Endothelial cell of hepatic sinusoid (primary cell): ENCODE measurements at regions not wholly inside any gene's neighbourhood (a gene's known extent, or its start where the extent isn't known, plus 50 kb on each side); places are given as distances from the start of the nearest gene placed in this dataset.

Experiments used
- in situ Hi-C: cut with HindIII; loops from 2 replicates; pipeline ENCODE4 v1.10.0; 2017; ENCODE audit warnings: low sequenced_read_pairs

GRCh38 chr6:147903931-147904330 is 395.4 kb downstream of the SAMD5 start:
- in situ Hi-C loops = no loop called here

GRCh38 chr6:147904416-147904815 is 395.9 kb downstream of the SAMD5 start:
- in situ Hi-C loops = no loop called here

GRCh38 chr6:147905711-147906110 is 397.2 kb downstream of the SAMD5 start:
- in situ Hi-C loops = no loop called here

- in situ Hi-C loops = no loop called here
These were observed 397.9 kb downstream of the SAMD5 start for GRCh38 chr6:147906361-147906760.

- in situ Hi-C loops = no loop called here
These were observed 401.1 kb downstream of the SAMD5 start for GRCh38 chr6:147909640-147910039.

- in situ Hi-C loops = no loop called here
These were observed 401.8 kb downstream of the SAMD5 start for GRCh38 chr6:147910281-147910680.

- in situ Hi-C loops = no loop called here
These were observed 402.6 kb downstream of the SAMD5 start for GRCh38 chr6:147911057-147911456.

GRCh38 chr6:147911686-147912085 is 403.2 kb downstream of the SAMD5 start:
- in situ Hi-C loops = no loop called here

GRCh38 chr6:147922799-147923198 is 414.3 kb downstream of the SAMD5 start:
- in situ Hi-C loops = no loop called here

- in situ Hi-C loops = no loop called here
These were observed 416.1 kb downstream of the SAMD5 start for GRCh38 chr6:147924598-147924997.

GRCh38 chr6:147925826-147926225 is 416.8 kb upstream of the SASH1 start:
- in situ Hi-C loops = no loop called here

- in situ Hi-C loops = no loop called here
These were observed 411.9 kb upstream of the SASH1 start for GRCh38 chr6:147930745-147931144.

GRCh38 chr6:147933224-147933623 is 409.4 kb upstream of the SASH1 start:
- in situ Hi-C loops = no loop called here

- in situ Hi-C loops = no loop called here
These were observed 407.0 kb upstream of the SASH1 start for GRCh38 chr6:147935656-147936055.

- in situ Hi-C loops = no loop called here
These were observed 405.8 kb upstream of the SASH1 start for GRCh38 chr6:147936703-147937470.

GRCh38 chr6:147941143-147941542 is 401.5 kb upstream of the SASH1 start:
- in situ Hi-C loops = no loop called here

- in situ Hi-C loops = no loop called here
These were observed 400.3 kb upstream of the SASH1 start for GRCh38 chr6:147942363-147942762.

GRCh38 chr6:147944122-147944521 is 398.5 kb upstream of the SASH1 start:
- in situ Hi-C loops = no loop called here

GRCh38 chr6:147947521-147947920 is 395.1 kb upstream of the SASH1 start:
- in situ Hi-C loops = no loop called here

GRCh38 chr6:147949981-147950622 is 392.5 kb upstream of the SASH1 start:
- in situ Hi-C loops = no loop called here

GRCh38 chr6:147950623-147950987 is 392.0 kb upstream of the SASH1 start:
- in situ Hi-C loops = no loop called here

- in situ Hi-C loops = no loop called here
These were observed 390.9 kb upstream of the SASH1 start for GRCh38 chr6:147951726-147952125.

- in situ Hi-C loops = no loop called here
These were observed 387.7 kb upstream of the SASH1 start for GRCh38 chr6:147954938-147955337.
